ENCODE measurements at regions not wholly inside any gene's neighbourhood (a gene's known extent, or its start where the extent isn't known, plus 50 kb on each side); places are given as distances from the start of the nearest gene placed in this dataset.
A peak's percentile ranks its signal among the peaks of the same experiment; 100 is the strongest.

DNA sequence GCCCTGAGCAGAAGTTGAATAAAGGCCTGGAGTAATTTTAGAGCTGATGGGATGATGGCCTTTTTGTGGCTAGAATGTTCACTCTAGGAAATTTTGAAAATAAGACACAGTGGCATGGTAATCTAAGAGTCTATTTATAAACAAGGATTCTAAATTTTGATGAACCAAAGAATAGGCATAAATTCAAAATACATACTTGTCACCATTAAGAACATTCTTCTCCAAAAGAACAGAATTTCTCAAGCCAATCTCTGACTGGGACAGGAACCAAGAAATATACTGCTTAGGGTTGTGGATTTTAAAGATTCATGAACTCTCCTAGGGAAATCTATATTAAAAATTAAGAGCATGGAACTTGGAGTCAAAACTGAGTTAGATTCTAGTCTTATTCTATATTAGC lies 98.2 kb upstream of the SETBP1 start:
- peak; percentile 26 for DNase-seq (ENCODE audit: low read depth, low spot score)

DNA sequence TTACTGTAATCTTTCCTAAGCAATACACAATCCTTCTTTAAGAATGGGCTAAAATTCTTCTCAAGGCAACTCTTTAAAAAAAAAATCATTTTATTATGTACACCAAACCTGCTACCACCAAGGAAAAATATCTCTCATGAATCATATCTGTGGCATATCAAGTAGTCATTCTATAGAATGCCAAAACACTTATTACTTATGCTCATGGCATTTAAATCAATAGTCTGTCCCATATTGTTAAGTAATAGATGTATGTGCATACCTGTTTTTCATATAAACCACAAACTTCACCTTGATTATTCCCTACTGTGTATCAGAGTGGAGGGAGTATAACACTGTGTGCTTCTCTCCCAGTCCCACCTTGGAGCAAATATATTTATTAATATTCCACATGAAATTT lies 95.8 kb upstream of the SETBP1 start:
- no peak for DNase-seq (ENCODE audit: low read depth, low spot score)

DNA sequence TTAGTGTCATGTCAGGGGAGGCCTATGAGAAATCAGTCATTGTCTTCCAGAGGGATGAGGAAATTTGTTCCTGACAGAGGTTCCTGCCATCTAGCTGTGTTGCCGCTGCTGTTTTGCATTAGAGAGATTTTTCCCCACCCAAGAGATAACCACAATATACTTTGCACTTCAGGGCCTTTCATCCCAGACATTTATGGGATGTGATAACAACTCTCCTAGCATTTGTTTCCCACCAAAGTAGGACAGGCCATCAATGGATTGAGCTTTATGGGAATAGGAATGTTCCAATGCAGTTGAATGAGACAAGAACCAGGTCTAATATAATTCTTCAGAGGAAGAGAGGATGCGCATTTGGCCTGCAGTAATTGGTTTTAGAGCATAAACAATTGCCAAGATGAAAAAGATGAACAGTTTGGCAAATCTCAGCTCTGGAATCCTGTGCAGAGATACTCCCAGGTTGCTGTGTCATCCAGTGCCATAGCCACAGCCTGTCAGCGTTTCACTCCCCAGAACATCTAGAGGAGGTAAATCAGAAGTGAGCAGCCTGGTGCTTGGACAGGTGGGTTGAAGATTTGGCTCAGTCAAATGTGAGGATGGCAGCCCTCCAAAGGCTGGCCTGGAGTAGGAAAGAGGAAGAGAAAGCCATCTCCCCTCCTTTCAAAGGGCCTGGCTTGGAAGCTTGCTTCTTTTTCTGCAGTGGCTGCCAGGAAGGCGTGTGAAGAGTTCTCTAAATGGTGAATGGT lies 93.7 kb upstream of the SETBP1 start:
- no peak for DNase-seq (ENCODE audit: low read depth, low spot score)

DNA sequence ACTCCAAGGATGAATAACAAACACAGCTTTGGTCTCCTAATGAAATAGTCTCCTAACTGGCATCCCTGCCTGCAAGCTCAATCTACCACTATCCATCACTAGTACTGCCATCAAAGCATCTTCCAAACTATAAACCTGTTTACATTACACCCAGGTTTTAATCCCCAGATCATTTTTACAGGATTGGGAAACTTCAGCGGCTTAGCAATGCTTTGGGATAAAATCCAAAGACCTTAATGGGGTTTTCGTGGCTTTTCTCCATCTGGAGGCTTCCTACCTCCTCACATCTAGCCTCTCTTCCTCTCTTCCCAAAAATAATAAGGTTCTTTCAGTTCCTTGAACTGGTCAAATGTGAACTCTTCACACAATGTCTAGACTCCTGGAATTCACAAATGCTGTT lies 92.2 kb upstream of the SETBP1 start:
- DNase-seq (ENCODE audit: low read depth, low spot score): no peak

- peak; percentile 32 for DNase-seq (ENCODE audit: low read depth, low spot score)
Observed at GRCh38 chr18:44589693-44590355, 90.9 kb upstream of the SETBP1 start.

- DNase-seq (ENCODE audit: low read depth, low spot score): no peak
Observed at GRCh38 chr18:44590956-44591670, 89.6 kb upstream of the SETBP1 start.

GRCh38 chr18:44592639-44593038 lies 88.0 kb upstream of the SETBP1 start:
- no peak for DNase-seq (ENCODE audit: low read depth, low spot score)

DNA sequence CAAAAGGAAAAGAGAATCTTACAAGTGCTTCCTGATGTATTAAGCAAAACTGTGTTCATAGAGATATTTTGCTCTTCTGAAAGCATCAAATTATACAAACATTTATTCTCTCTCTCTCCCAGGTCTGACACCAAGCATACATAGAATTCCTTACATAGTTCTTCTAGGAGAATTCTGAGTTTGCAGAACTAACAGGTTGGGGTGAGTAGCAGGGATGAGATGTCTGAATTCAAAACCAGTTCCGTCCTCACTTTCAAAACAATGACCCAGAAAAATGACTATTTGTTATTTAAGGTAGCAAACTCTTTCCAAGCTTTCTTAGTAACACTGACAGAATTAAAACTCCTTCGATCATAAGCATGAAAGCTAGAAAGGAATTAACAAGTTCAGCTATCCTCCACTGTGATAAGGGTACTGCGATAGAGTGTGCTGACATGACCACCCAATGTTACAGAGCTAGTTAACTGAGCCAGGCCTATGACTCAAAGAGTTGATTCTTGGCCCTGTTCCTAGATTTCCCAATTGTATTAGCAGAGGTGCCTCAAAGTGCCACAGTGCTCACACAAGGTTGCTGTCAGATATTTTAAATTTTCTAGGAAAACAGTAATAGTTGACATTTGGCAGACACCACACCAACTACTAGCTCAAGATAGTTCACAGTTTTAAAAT lies 85.8 kb upstream of the SETBP1 start:
- peak; percentile 25 for DNase-seq (ENCODE audit: low read depth, low spot score)

DNA sequence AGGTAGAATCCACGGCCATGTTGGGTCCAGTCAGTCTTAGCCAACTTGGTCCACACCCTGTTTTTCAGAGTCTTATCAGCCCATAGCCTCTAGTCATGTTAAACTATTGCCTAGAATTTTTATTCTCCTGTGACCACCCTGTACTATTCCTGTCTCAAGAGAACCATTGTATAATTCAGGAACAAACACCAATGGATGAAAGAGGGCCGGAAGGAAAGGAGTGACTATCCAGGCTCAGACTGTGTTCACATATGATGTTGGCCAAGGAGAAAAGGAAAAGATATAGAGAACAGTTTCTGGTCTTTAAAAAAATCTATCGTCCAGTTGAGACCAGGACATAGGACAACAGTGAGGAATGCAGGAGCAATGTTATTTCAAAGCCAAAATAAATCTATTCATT lies 82.9 kb upstream of the SETBP1 start:
- DNase-seq (ENCODE audit: low read depth, low spot score): no peak

DNA sequence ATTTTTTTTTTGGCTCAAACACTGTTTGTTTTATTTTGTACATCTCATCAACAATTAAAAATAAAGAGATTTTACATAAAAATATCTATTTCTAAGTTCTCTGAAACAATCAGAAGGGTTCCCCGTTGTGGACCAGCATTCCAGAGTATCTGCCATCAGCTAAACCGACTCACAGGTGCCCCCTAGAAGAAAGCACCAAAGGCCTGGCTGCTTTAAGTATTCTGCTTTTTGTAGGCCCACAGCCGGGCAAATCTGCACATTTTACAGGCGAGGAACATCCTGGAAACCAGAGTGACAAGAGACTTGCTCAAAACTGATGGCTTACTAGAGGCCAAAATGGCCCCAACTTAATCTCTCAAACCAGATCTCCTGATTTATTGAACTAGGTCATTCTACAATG lies 82.2 kb upstream of the SETBP1 start:
- DNase-seq (ENCODE audit: low read depth, low spot score): no peak

- DNase-seq (ENCODE audit: low read depth, low spot score): peak; percentile 21
Observed at GRCh38 chr18:44599412-44599811, 81.3 kb upstream of the SETBP1 start.

- DNase-seq (ENCODE audit: low read depth, low spot score): peak; percentile 39
Observed at GRCh38 chr18:44601447-44601846, 79.2 kb upstream of the SETBP1 start.

DNA sequence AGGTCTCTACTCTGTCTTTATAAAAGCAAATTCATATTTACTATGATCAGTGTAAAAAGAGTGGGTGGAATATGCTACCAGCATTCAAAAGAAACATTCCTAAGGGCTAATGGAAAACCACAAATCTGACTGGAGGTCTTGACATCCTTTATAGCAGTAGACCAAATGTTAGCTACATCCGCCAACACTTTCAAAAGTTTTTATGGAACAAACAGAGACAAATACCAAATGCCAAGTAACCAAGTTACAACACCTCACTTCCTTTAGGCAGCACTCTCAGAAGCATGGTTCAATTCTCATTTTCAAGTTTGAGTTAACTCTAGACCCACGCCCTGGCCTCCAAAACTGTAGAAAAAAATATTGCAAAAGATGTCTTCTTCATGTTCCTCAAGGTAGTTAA lies 78.3 kb upstream of the SETBP1 start:
- DNase-seq (ENCODE audit: low read depth, low spot score): no peak

GRCh38 chr18:44602845-44603244 lies 77.8 kb upstream of the SETBP1 start:
- no peak for DNase-seq (ENCODE audit: low read depth, low spot score)

GRCh38 chr18:44609181-44609941 lies 71.3 kb upstream of the SETBP1 start:
- DNase-seq (ENCODE audit: low read depth, low spot score): no peak

DNA sequence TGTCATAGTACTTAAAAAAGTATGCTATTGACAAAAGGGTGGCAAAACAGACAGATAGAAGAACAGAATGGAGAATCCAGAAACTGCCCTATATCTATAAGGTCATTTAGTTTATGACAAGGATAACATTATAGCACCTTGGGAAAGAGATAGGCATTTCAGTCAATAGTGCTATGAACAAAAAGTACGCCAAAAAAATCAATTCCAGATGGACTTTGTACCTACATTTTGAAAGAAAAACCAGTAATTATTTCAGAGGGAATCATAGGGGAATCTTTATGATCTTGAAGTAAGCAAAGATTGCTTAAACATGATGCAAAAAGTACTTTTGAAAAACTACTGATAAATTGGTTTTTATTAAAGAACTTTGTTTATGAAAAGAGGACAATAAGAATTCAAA lies 59.9 kb upstream of the SETBP1 start:
- DNase-seq (ENCODE audit: low read depth, low spot score): no peak

- DNase-seq (ENCODE audit: low read depth, low spot score): no peak
Observed at GRCh38 chr18:44624052-44624451, 56.6 kb upstream of the SETBP1 start.

DNA sequence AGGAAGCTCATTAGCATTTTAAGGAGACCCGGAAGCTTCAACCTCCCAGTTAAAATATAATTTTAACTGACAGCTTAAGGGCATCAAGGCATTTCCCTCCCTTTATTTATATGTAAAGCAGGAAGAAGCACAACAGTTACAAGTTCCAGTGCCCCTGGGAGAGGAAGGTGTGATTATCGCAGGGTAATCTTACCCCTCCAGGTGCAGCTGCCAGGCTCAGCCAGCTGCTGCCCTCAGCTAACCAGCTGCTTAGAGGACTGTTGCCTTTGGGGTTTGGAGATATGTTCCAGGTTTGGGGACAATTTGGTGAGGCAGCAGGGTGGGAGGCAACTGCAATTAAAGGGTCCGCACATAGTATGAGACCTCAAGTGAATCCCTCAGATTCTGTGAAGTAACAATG lies 55.3 kb upstream of the SETBP1 start:
- DNase-seq (ENCODE audit: low read depth, low spot score): no peak

DNA sequence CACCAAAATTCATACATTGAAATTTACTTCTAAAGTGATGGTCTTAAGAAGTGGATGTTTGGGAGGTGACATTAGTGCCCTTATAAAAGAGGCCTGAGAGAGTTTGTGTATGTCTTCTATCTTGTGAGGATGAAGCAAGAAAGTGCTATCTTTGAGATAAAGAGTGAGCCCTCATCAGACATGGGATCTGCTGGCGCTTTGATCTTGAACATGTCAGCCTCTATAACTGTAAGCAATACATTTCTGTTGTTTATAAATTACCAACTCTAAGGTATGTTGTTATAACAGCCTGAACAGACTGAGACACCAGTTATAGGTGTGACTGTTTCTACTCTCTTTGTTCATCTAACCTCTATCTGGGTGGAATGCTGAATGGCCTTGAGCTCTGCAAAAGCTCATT lies 54.5 kb upstream of the SETBP1 start:
- no peak for DNase-seq (ENCODE audit: low read depth, low spot score)

- no peak for DNase-seq (ENCODE audit: low read depth, low spot score)
Observed at GRCh38 chr18:44626807-44627206, 53.9 kb upstream of the SETBP1 start.

DNA sequence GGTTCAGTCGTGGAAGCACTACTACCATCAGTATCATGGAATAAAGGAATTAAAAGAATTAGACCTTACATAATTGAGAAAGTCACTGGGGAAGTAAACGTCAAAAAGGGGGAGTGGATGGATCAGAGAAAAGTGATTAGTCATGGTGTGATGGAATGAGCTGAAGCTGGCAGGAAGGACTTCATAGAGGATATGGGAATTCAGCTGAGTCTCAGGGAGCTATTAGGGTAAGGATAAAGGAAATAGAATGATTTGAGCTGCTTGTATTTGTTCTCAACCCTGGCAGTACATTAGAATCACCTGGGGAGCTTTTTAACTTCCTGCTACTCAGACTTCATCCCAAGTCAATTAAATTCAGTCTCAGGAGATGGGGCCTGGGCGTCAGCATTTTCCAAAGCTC lies 53.4 kb upstream of the SETBP1 start:
- DNase-seq (ENCODE audit: low read depth, low spot score): no peak

GRCh38 chr18:44629406-44629805 lies 51.3 kb upstream of the SETBP1 start:
- DNase-seq (ENCODE audit: low read depth, low spot score): no peak
